LoVo (cell line): ENCODE measurements at regions not wholly inside any gene's neighbourhood (a gene's known extent, or its start where the extent isn't known, plus 50 kb on each side); places are given as distances from the start of the nearest gene placed in this dataset.
"Not testable (repeated sequence)": the region's sequence is repeated elsewhere in the genome, so short reads cannot be mapped to it uniquely, and the experiment has no call there.

Experiments used
- DNase-seq: peaks from one replicate; pipeline ENCODE4 v3.0.0-alpha.2; 2016; ENCODE audit warnings: low spot score

GRCh38 chrX:96214681-96215080, 470.0 kb upstream of the DIAPH2 start:
- DNase-seq = not testable (repeated sequence)

- no peak for DNase-seq
These were observed 460.4 kb upstream of the DIAPH2 start for GRCh38 chrX:96224279-96224678.

GRCh38 chrX:96244955-96245354, 439.7 kb upstream of the DIAPH2 start:
- no peak for DNase-seq

GRCh38 chrX:96246436-96246835, 438.2 kb upstream of the DIAPH2 start:
- no peak for DNase-seq
